GM12878 (cell line): ENCODE measurements at regions not wholly inside any gene's neighbourhood (a gene's known extent, or its start where the extent isn't known, plus 50 kb on each side); places are given as distances from the start of the nearest gene placed in this dataset.

Experiments used
- ATAC-seq: fragments of 200-7000 bp; cut with Tn5 transposase; 3 replicates; pipeline ENCODE4 v1.9.1; 2020; ENCODE audit warnings: mild to moderate bottlenecking, moderate library complexity
- BruUV-seq: library from RNA; stranded (reverse); fragments of 400-500 nt; replicated peaks from 2 replicates; lab custom pipeline; 2021; lab: Mats Ljungman, UMichigan
- CTCF ChIA-PET: fragments of 300-600 bp; sonication (Branson Sonifier 250); formaldehyde crosslinking; extraction: SDS; loops from one replicate; lab custom pipeline; 2021; ENCODE audit warnings: inconsistent platforms; lab: Yijun Ruan, JAX
- POLR2A ChIA-PET: fragments of 350-600 bp; formaldehyde crosslinking; extraction: SDS; loops from one replicate; lab custom pipeline; 2021; ENCODE audit warnings: inconsistent platforms; lab: Charles Lee
- RAD21 ChIA-PET: fragments of 300-600 bp; sonication (Branson Sonifier 250); formaldehyde crosslinking; loops from one replicate; lab custom pipeline; 2023; ENCODE audit warnings: antibody characterized with exemption; ENCODE audit not compliant: unreplicated experiment; lab: Charles Lee
- SMC1A ChIA-PET: fragments of 300-600 bp; sonication (Branson Sonifier 250); formaldehyde crosslinking; loops from one replicate; lab custom pipeline; 2023; ENCODE audit not compliant: unreplicated experiment, uncharacterized antibody; lab: Charles Lee
- DNase-seq: peaks from one replicate; pipeline ENCODE4 v3.0.0-alpha.2; 2011; ENCODE audit warnings: low read depth, low spot score
- FAIRE-seq: peaks from 3 replicates; lab custom pipeline; 2011; peaks lifted over from hg19 to GRCh38; lab: Jason Lieb, UNC
- H2AFZ ChIP-seq: 2 replicates; pipeline ENCODE4 v1.6.0; 2011; ENCODE audit warnings: low read depth, low read length, control low read depth; ENCODE audit not compliant: control insufficient read depth
- H3K27ac ChIP-seq: 2 replicates; pipeline ENCODE4 v1.5.1; 2011; ENCODE audit warnings: control low read depth; ENCODE audit not compliant: control insufficient read depth, insufficient read depth
- H3K27me3 ChIP-seq, 2 experiments: replicated peaks in 1 of 2; 2 replicates each; pipeline versions ENCODE4 v1.6.0 to v1.6.1; 2011; ENCODE audit warnings: low read length in 1 of 2; ENCODE audit not compliant: control insufficient read depth in 2 of 2, insufficient read depth in 2 of 2
- H3K36me3 ChIP-seq, 2 experiments: 2 replicates each; pipeline ENCODE4 v1.5.1; 2011; ENCODE audit warnings: low read length in 1 of 2; ENCODE audit not compliant: control insufficient read depth in 2 of 2, insufficient read depth in 2 of 2
- H3K4me1 ChIP-seq: 2 replicates; pipeline ENCODE4 v1.6.1; 2011; ENCODE audit warnings: mild to moderate bottlenecking, low read length, moderate library complexity, mixed read lengths; ENCODE audit not compliant: control insufficient read depth, insufficient read depth
- H3K4me2 ChIP-seq: 2 replicates; pipeline ENCODE4 v1.6.0; 2011; ENCODE audit warnings: control low read depth; ENCODE audit not compliant: control insufficient read depth, insufficient read depth
- H3K4me3 ChIP-seq: fragments of 200-600 bp; sonication (generic); 2 replicates; pipeline ENCODE4 v1.5.1; 2016
- H3K79me2 ChIP-seq: 2 replicates; pipeline ENCODE4 v1.6.0; 2011; ENCODE audit warnings: low read length; ENCODE audit not compliant: control insufficient read depth, insufficient read depth
- H3K9ac ChIP-seq: 2 replicates; pipeline ENCODE4 v1.8.0; 2011; ENCODE audit warnings: low read length, control low read depth, mixed read lengths; ENCODE audit not compliant: control insufficient read depth, insufficient read depth
- H3K9me3 ChIP-seq: replicated peaks from 3 replicates; pipeline ENCODE4 v1.5.1; 2011; ENCODE audit warnings: mild to moderate bottlenecking, low read length; ENCODE audit not compliant: control insufficient read depth, insufficient read depth
- H4K20me1 ChIP-seq: 2 replicates; pipeline ENCODE4 v1.6.0; 2011; ENCODE audit not compliant: control insufficient read depth, insufficient read depth
- CEBPB ChIP-seq, 2 experiments: fragments of 150-350 bp in 1 of 2; IDR thresholded peaks; 2 replicates each; pipeline ENCODE4 v1.6.1; 2012 to 2014; ENCODE audit warnings: low read depth in 2 of 2, low read length in 2 of 2, borderline replicate concordance in 1 of 2, inconsistent platforms in 1 of 2
- CHD1 ChIP-seq: IDR thresholded peaks from 2 replicates; pipeline ENCODE4 v1.6.1; 2012; ENCODE audit warnings: low read depth, low read length, improper control_type of control experiment
- CREM ChIP-seq: IDR thresholded peaks from 2 replicates; pipeline ENCODE4 v1.6.1; 2014; ENCODE audit warnings: antibody characterized with exemption, low read depth
- DPF2 ChIP-seq: fragments of 450-650 bp; IDR thresholded peaks from 2 replicates; pipeline ENCODE4 v1.6.1; 2017; ENCODE audit warnings: mild to moderate bottlenecking
- HCFC1 ChIP-seq: fragments of 150-350 bp; IDR thresholded peaks from 2 replicates; pipeline ENCODE4 v1.6.1; 2014; ENCODE audit warnings: low read length
- IRF3 ChIP-seq: fragments of 450-650 bp; IDR thresholded peaks from 2 replicates; pipeline ENCODE4 v1.6.1; 2014; ENCODE audit warnings: mild to moderate bottlenecking
- KLF5 ChIP-seq: fragments of 450-650 bp; IDR thresholded peaks from 2 replicates; pipeline ENCODE4 v1.6.1; 2014; ENCODE audit warnings: mild to moderate bottlenecking; ENCODE audit not compliant: partially characterized antibody
- NBN ChIP-seq: fragments of 450-650 bp; IDR thresholded peaks from 2 replicates; pipeline ENCODE4 v1.6.1; 2016
- PAX5 ChIP-seq: IDR thresholded peaks from 2 replicates; pipeline ENCODE4 v1.6.1; 2011; ENCODE audit warnings: low read depth, low read length, borderline replicate concordance
- PML ChIP-seq: IDR thresholded peaks from 2 replicates; pipeline ENCODE4 v1.6.1; 2012; ENCODE audit warnings: low read length, inconsistent platforms
- POU2F2 ChIP-seq: IDR thresholded peaks from 3 replicates; pipeline ENCODE4 v1.6.1; 2011; ENCODE audit warnings: low read depth, mild to moderate bottlenecking, low read length, borderline replicate concordance
- RFX5 ChIP-seq: IDR thresholded peaks from 2 replicates; pipeline ENCODE4 v1.6.1; 2011; ENCODE audit warnings: low read depth, low read length, improper control_type of control experiment
- SPI1 ChIP-seq: IDR thresholded peaks from 2 replicates; pipeline ENCODE4 v1.6.1; 2011; ENCODE audit warnings: low read depth, mild to moderate bottlenecking, low read length, moderate library complexity, borderline replicate concordance; ENCODE audit not compliant: insufficient read depth
- TCF12 ChIP-seq: IDR thresholded peaks from 2 replicates; pipeline ENCODE4 v1.6.1; 2011; ENCODE audit warnings: low read depth, mild to moderate bottlenecking, low read length
- WRNIP1 ChIP-seq: IDR thresholded peaks from 2 replicates; pipeline ENCODE4 v1.6.1; 2011; ENCODE audit warnings: low read depth, low read length, improper control_type of control experiment, borderline replicate concordance
- YY1 ChIP-seq: IDR thresholded peaks from 2 replicates; pipeline ENCODE4 v1.6.1; 2011; ENCODE audit warnings: low read depth, mild to moderate bottlenecking, low read length
- ZNF24 ChIP-seq: fragments of 450-650 bp; IDR thresholded peaks from 2 replicates; pipeline ENCODE4 v1.6.1; 2017; ENCODE audit warnings: antibody characterized with exemption, mild to moderate bottlenecking
- WGBS: methylation state at CpG from one replicate; pipeline ENCODE4 v1.1.6; 2016; ENCODE audit warnings: low lambda C conversion rate; ENCODE audit not compliant: insufficient replicate concordance, insufficient coverage; ENCODE audit errors: missing lambda C conversion rate; 5-methylcytosine and 5-hydroxymethylcytosine counted together
- in situ Hi-C: fragments of 300-500 bp; cut with MboI; formaldehyde crosslinking; loops from 9 replicates; pipeline ENCODE4 v1.14.3; 2018; ENCODE audit warnings: mixed read lengths
- intact Hi-C: fragments of 100-400 bp; cut with micrococcal nuclease; formaldehyde crosslinking; loops from one replicate; pipeline ENCODE4 v1.14.2; 2022; ENCODE audit not compliant: unreplicated experiment

DNA sequence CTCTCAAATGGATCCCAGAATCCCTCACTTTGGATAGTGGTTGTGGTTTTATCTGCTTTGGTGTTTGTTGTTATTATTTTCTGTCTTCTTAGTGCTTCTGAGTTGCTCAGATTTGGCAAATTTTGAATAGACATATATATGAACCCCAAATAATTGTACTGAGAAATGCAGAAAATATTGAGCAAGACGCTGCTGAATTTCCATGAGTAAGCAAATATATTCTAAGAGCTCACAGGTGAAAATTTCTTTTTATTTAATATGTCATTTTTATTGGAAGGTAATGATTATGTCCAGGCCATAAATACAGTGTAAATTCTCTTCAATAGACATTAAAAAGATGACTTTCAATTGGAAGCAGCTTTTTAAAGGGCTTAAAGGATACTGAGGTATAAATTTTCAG is 152.1 kb downstream of the FAT3 start:
- Histone ChIP-seq H3K36me3 (no peaks in the 10 kb centered on the region), H2AFZ (no peak overlapping the region), H3K4me2 (no peak overlapping the region), H3K9ac (no peak overlapping the region), H3K27me3 (no peaks in the 10 kb centered on the region; a peak in 1 of 4 replicates), H3K9me3 (no peaks in the 10 kb centered on the region), H3K4me1 (no peaks in the 10 kb centered on the region), H3K4me3 (no peak overlapping the region), H4K20me1 (no peaks in the 10 kb centered on the region), H3K79me2 (no peaks in the 10 kb centered on the region), H3K27ac (no peak overlapping the region)
- RAD21 ChIA-PET: no interaction called here
- POLR2A ChIA-PET: no interaction called here
- BruUV-seq: no TSS peak
- in situ Hi-C loops (no loop called here), intact Hi-C loops (no loop called here)
- 0% methylated on average over 1 of the region's 1 CpG for WGBS
- CTCF ChIA-PET: interaction anchor here (0.7 to 1.1 kb wide), 3 partner anchors 10 to 1945 kb away, joined by 3 read pairs; no protein-coding TSS in a partner anchor
- FAIRE-seq (no peak), ATAC-seq (no peak), DNase-seq (no peak)
- no peak for TF ChIP-seq ZNF24
- no peak for TF ChIP-seq RFX5
- no peak for TF ChIP-seq PML
- no peak for TF ChIP-seq CEBPB (IDR thresholded peaks at IDR 0.05; ENCODE audit: borderline replicate concordance in 1 of 2, low read depth in 2 of 2, low read length in 2 of 2)
- TF ChIP-seq HCFC1: no peak
- TF ChIP-seq DPF2: no peak
- no peak for TF ChIP-seq WRNIP1
- no peak for TF ChIP-seq KLF5
- SMC1A ChIA-PET: interaction anchor here (0.7 to 1.3 kb wide), 2 partner anchors 10 to 20 kb away, joined by 3 to 4 read pairs; no protein-coding TSS in a partner anchor

GRCh38 chr11:92380882-92381281 is 156.3 kb downstream of the FAT3 start:
- POLR2A ChIA-PET: no interaction called here
- intact Hi-C loops: no loop called here
- Histone ChIP-seq H4K20me1 (no peaks in the 10 kb centered on the region), H3K4me1 (no peaks in the 10 kb centered on the region), H3K9me3 (no peaks in the 10 kb centered on the region), H3K27ac (no peak overlapping the region), H2AFZ (no peak overlapping the region), H3K4me2 (no peak overlapping the region), H3K9ac (no peak overlapping the region), H3K27me3 (no peaks in the 10 kb centered on the region; a peak in 1 of 4 replicates), H3K79me2 (no peaks in the 10 kb centered on the region), H3K36me3 (no peaks in the 10 kb centered on the region), H3K4me3 (no peak overlapping the region)
- DNase-seq (no peak), ATAC-seq (no peak), FAIRE-seq (no peak)
- CTCF ChIA-PET: no interaction called here
- no peak for TF ChIP-seq SPI1
- TF ChIP-seq POU2F2: no peak
- TF ChIP-seq IRF3: no peak
- no peak for TF ChIP-seq TCF12
- TF ChIP-seq PAX5: no peak
- no peak for TF ChIP-seq NBN
- TF ChIP-seq CHD1: no peak
- no peak for TF ChIP-seq CREM
- no peak for TF ChIP-seq YY1
- no peak for TF ChIP-seq DPF2
- RAD21 ChIA-PET: no interaction called here
- BruUV-seq: no TSS peak
- WGBS: 38% methylated on average over 3 of the region's 3 CpGs
- SMC1A ChIA-PET: no interaction called here
- in situ Hi-C loops: no loop called here
